ENCODE measurements at regions not wholly inside any gene's neighbourhood (a gene's known extent, or its start where the extent isn't known, plus 50 kb on each side); places are given as distances from the start of the nearest gene placed in this dataset.
"Not testable (repeated sequence)": the region's sequence is repeated elsewhere in the genome, so short reads cannot be mapped to it uniquely, and the experiment has no call there.

GRCh38 chr22:44650806-44651205 is 51.2 kb upstream of the PRR5 start:
- no peak for DNase-seq (ENCODE audit: low spot score)

- no peak for DNase-seq (ENCODE audit: low spot score)
Measured at GRCh38 chr22:44648821-44649565, 53.0 kb upstream of the PRR5 start.

- DNase-seq (ENCODE audit: low spot score): no peak
Measured at GRCh38 chr22:44648085-44648820, 53.8 kb upstream of the PRR5 start.

- no peak for DNase-seq (ENCODE audit: low spot score)
Measured at GRCh38 chr22:44647141-44647540, 54.9 kb upstream of the PRR5 start.

GRCh38 chr22:44646668-44647067 is 55.3 kb upstream of the PRR5 start:
- DNase-seq (ENCODE audit: low spot score): no peak

- no peak for DNase-seq (ENCODE audit: low spot score)
Measured at GRCh38 chr22:44646141-44646540, 55.9 kb upstream of the PRR5 start.

GRCh38 chr22:44645531-44645930 is 56.5 kb upstream of the PRR5 start:
- no peak for DNase-seq (ENCODE audit: low spot score)

GRCh38 chr22:44645083-44645482 is 56.9 kb upstream of the PRR5 start:
- no peak for DNase-seq (ENCODE audit: low spot score)

GRCh38 chr22:44643526-44644101 is 58.4 kb upstream of the PRR5 start:
- DNase-seq (ENCODE audit: low spot score): not testable (repeated sequence)

- no peak for DNase-seq (ENCODE audit: low spot score)
Measured at GRCh38 chr22:44642096-44642644, 59.8 kb upstream of the PRR5 start.

- no peak for DNase-seq (ENCODE audit: low spot score)
Measured at GRCh38 chr22:44640618-44641155, 61.3 kb upstream of the PRR5 start.

GRCh38 chr22:44639891-44640617 is 62.0 kb upstream of the PRR5 start:
- no peak for DNase-seq (ENCODE audit: low spot score)

GRCh38 chr22:44638971-44639760 is 62.8 kb upstream of the PRR5 start:
- no peak for DNase-seq (ENCODE audit: low spot score)

GRCh38 chr22:44636502-44637206 is 65.3 kb upstream of the PRR5 start:
- DNase-seq (ENCODE audit: low spot score): not testable (repeated sequence)

GRCh38 chr22:44635567-44635966 is 66.4 kb upstream of the PRR5 start:
- DNase-seq (ENCODE audit: low spot score): not testable (repeated sequence)

GRCh38 chr22:44634426-44635321 is 67.3 kb upstream of the PRR5 start:
- no peak for DNase-seq (ENCODE audit: low spot score)

GRCh38 chr22:44633647-44634046 is 68.4 kb upstream of the PRR5 start:
- no peak for DNase-seq (ENCODE audit: low spot score)

- no peak for DNase-seq (ENCODE audit: low spot score)
Measured at GRCh38 chr22:44632541-44633396, 69.2 kb upstream of the PRR5 start.

Data from H4 (cell line).